Caco-2 (cell line): ENCODE measurements at regions not wholly inside any gene's neighbourhood (a gene's known extent, or its start where the extent isn't known, plus 50 kb on each side); places are given as distances from the start of the nearest gene placed in this dataset.

Source experiments
- BruUV-seq: library from RNA; stranded (reverse); fragments of 400-500 nt; replicated peaks from 2 replicates; lab custom pipeline; 2021; lab: Mats Ljungman, UMichigan
- CTCF ChIA-PET: fragments of 300-600 bp; sonication (Branson Sonifier 250); formaldehyde crosslinking; loops from one replicate; lab custom pipeline; 2022; ENCODE audit warnings: antibody characterized with exemption; lab: Charles Lee
- POLR2A ChIA-PET: fragments of 300-600 bp; sonication (Branson Sonifier 250); formaldehyde crosslinking; loops from one replicate; lab custom pipeline; 2022; ENCODE audit warnings: antibody characterized with exemption; lab: Charles Lee
- DNase-seq, 2 experiments: peaks; one replicate each; pipeline versions ENCODE4 v3.0.0 to v3.0.0-alpha.2; 2020 to 2022
- H3K27me3 ChIP-seq: replicated peaks from 2 replicates; pipeline ENCODE4 v1.6.0; 2011; ENCODE audit warnings: low read length; ENCODE audit not compliant: control insufficient read depth, insufficient read depth
- H3K36me3 ChIP-seq: 2 replicates; pipeline ENCODE4 v1.5.1; 2011; ENCODE audit warnings: low read length; ENCODE audit not compliant: control insufficient read depth, insufficient read depth
- H3K4me1 ChIP-seq: fragments of 250-450 bp; sonication (Bioruptor Pico); 2 replicates; pipeline ENCODE4 v1.5.1; 2020; ENCODE audit warnings: mild to moderate bottlenecking
- H3K4me3 ChIP-seq: 2 replicates; pipeline ENCODE4 v1.5.1; 2011; ENCODE audit warnings: low read depth, mild to moderate bottlenecking, control low read depth, low read length
- H3K9me3 ChIP-seq: fragments of 250-450 bp; sonication (Bioruptor Pico); 2 replicates; pipeline ENCODE4 v1.5.1; 2020; ENCODE audit warnings: mild to moderate bottlenecking, moderate library complexity
- H3K27ac Mint-ChIP-seq: one replicate; pipeline ENCODE4 v1.8.0; 2022; ENCODE audit warnings: mixed read lengths; ENCODE audit not compliant: unreplicated experiment
- H3K27me3 Mint-ChIP-seq: one replicate; pipeline ENCODE4 v1.8.0; 2022; ENCODE audit warnings: mixed read lengths; ENCODE audit not compliant: insufficient read depth, unreplicated experiment
- H3K36me3 Mint-ChIP-seq: one replicate; pipeline ENCODE4 v1.8.0; 2022; ENCODE audit warnings: mild to moderate bottlenecking, mixed read lengths; ENCODE audit not compliant: insufficient read depth, unreplicated experiment
- H3K4me1 Mint-ChIP-seq: one replicate; pipeline ENCODE4 v1.8.0; 2022; ENCODE audit warnings: low read depth, mixed read lengths; ENCODE audit not compliant: unreplicated experiment
- H3K4me3 Mint-ChIP-seq: one replicate; pipeline ENCODE4 v1.8.0; 2022; ENCODE audit warnings: mild to moderate bottlenecking, moderate library complexity, mixed read lengths; ENCODE audit not compliant: unreplicated experiment
- H3K9me3 Mint-ChIP-seq: one replicate; pipeline ENCODE4 v1.8.0; 2022; ENCODE audit warnings: mixed read lengths; ENCODE audit not compliant: unreplicated experiment
- CTCF ChIP-seq, 2 experiments: fragments of 200-600 bp in 1 of 2; IDR thresholded peaks; 1 replicate in 1 of 2; 2 replicates in 1 of 2; pipeline versions ENCODE4 v1.5.1 to v1.8.0; 2011 to 2022; ENCODE audit warnings: antibody characterized with exemption in 1 of 2, control low read depth in 1 of 2, inconsistent platforms in 1 of 2, low read depth in 1 of 2, low read length in 1 of 2, mild to moderate bottlenecking in 1 of 2, moderate library complexity in 1 of 2; ENCODE audit not compliant: insufficient read depth in 1 of 2, severe bottlenecking in 1 of 2, unreplicated experiment in 1 of 2
- intact Hi-C: fragments of 100-400 bp; cut with micrococcal nuclease; formaldehyde crosslinking; loops from one replicate; pipeline ENCODE4 v1.10.0; 2022; ENCODE audit not compliant: unreplicated experiment

GRCh38 chr17:77451894-77452852 lies 311.4 kb downstream of the SEC14L1 start:
- H3K4me3 Mint-ChIP-seq: peak overlapping the region; percentile 88
- intact Hi-C loops: loop anchor here (1.0 kb wide), 1 partner anchor 43 kb away; no protein-coding TSS in a partner anchor
- Histone ChIP-seq H3K4me1 (peaks cover 39% of the 10 kb centered on the region), H3K4me3 (peak overlapping the region; percentile 77), H3K27me3 (no peaks in the 10 kb centered on the region), H3K9me3 (no peaks in the 10 kb centered on the region), H3K36me3 (no peaks in the 10 kb centered on the region)
- H3K4me1 Mint-ChIP-seq: peaks cover 43% of the 10 kb centered on the region
- H3K9me3 Mint-ChIP-seq: no peaks in the 10 kb centered on the region
- DNase-seq: peak; percentile 79 to 81
- POLR2A ChIA-PET: interaction anchor here (0.6 to 2.5 kb wide), 7 partner anchors 8 to 506 kb away, joined by 3 to 18 read pairs (median 4); partner anchors contain the start of gene TNRC6C
- no peak for TF ChIP-seq CTCF (IDR thresholded peaks at IDR 0.05; ENCODE audit: insufficient read depth in 1 of 2, low read depth in 1 of 2, low read length in 1 of 2, severe bottlenecking in 1 of 2, unreplicated experiment in 1 of 2)
- no peaks in the 10 kb centered on the region for H3K27me3 Mint-ChIP-seq
- CTCF ChIA-PET: interaction anchor here (0.8 to 3.9 kb wide), 6 partner anchors 12 to 121 kb away, joined by 3 to 31 read pairs (median 6); no protein-coding TSS in a partner anchor
- TSS peak; percentile 46 for BruUV-seq
- peaks cover 63% of the 10 kb centered on the region for H3K36me3 Mint-ChIP-seq
- peak overlapping the region; percentile 95 for H3K27ac Mint-ChIP-seq

GRCh38 chr17:77453613-77454241 lies 313.0 kb downstream of the SEC14L1 start:
- Mint-ChIP-seq H3K36me3 (peaks cover 64% of the 10 kb centered on the region), H3K4me3 (peak overlapping the region; percentile 88), H3K9me3 (no peaks in the 10 kb centered on the region), H3K4me1 (peaks cover 49% of the 10 kb centered on the region), H3K27ac (peak overlapping the region; percentile 58), H3K27me3 (no peaks in the 10 kb centered on the region)
- no peaks in the 10 kb centered on the region for H3K27me3 ChIP-seq
- no peaks in the 10 kb centered on the region for H3K9me3 ChIP-seq
- BruUV-seq: no TSS peak
- intact Hi-C loops: no loop called here
- H3K4me1 ChIP-seq: peaks cover 41% of the 10 kb centered on the region
- DNase-seq: peak in 1 of 2 experiments; percentile 73
- H3K4me3 ChIP-seq: no peak overlapping the region
- ChIA-PET CTCF (interaction anchor here (0.8 kb wide), 1 partner anchor 20 kb away, joined by 3 read pairs; no protein-coding TSS in a partner anchor), POLR2A (no interaction called here)
- no peak for TF ChIP-seq CTCF (IDR thresholded peaks at IDR 0.05; ENCODE audit: insufficient read depth in 1 of 2, low read depth in 1 of 2, low read length in 1 of 2, severe bottlenecking in 1 of 2, unreplicated experiment in 1 of 2)
- no peaks in the 10 kb centered on the region for H3K36me3 ChIP-seq
